Activated T-helper 2 cell treated with anti-CD3 and anti-CD28 coated beads, Interferon-gamma antibody, Interleukin-2, Interleukin-4, amounts not matched to agents 10 μg/mL and 5 μg/mL and 100 μg/mL, durations not matched to agents 14 hours and 24 hours and 36 hours (primary cell): ENCODE measurements at regions not wholly inside any gene's neighbourhood (a gene's known extent, or its start where the extent isn't known, plus 50 kb on each side); places are given as distances from the start of the nearest gene placed in this dataset.

ENCODE experiments used
- DNase-seq: peaks from one replicate; pipeline ENCODE4 v3.0.0; 2021; ENCODE audit warnings: low spot score
- H3K27ac Mint-ChIP-seq: one replicate; pipeline ENCODE4 v1.8.0; 2021; ENCODE audit warnings: mixed read lengths
- H3K27me3 Mint-ChIP-seq: one replicate; pipeline ENCODE4 v1.8.0; 2021; ENCODE audit warnings: low read depth, mixed read lengths
- H3K36me3 Mint-ChIP-seq: one replicate; pipeline ENCODE4 v1.8.0; 2021; ENCODE audit warnings: low read depth, mixed read lengths
- H3K4me1 Mint-ChIP-seq: one replicate; pipeline ENCODE4 v1.8.0; 2021; ENCODE audit warnings: low read depth, mixed read lengths
- H3K4me3 Mint-ChIP-seq: one replicate; pipeline ENCODE4 v1.8.0; 2021; ENCODE audit warnings: low read depth, mild to moderate bottlenecking, moderate library complexity, mixed read lengths
- H3K9me3 Mint-ChIP-seq: one replicate; pipeline ENCODE4 v1.8.0; 2021; ENCODE audit warnings: mixed read lengths
- intact Hi-C: fragments of 100-400 bp; cut with micrococcal nuclease; formaldehyde crosslinking; loops from one replicate; pipeline ENCODE4 v1.15.1; 2023

DNA sequence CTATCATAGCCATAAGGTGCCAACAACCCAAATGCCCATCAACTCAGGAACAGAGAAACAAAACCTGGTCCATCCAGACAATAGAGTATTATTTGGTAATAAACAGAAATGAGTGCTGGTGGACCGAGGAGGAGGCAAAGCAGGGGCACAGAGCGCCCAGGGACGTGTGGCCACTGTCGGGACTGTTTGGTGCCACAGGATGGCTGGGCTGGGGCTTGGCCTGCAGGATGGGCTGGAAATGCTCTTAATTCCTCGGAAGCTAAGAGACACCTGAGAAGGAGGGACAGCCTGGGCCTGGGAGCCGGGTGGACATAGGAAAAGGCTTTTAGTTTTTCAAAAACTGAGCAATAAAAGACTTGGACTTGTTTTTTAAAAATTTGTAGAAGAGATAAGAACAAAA is 216.4 kb downstream of the DLL1 start:
- Mint-ChIP-seq H3K27ac (no peak overlapping the region), H3K27me3 (peaks cover 38% of the 10 kb centered on the region), H3K4me3 (no peak overlapping the region), H3K4me1 (no peaks in the 10 kb centered on the region), H3K36me3 (no peaks in the 10 kb centered on the region), H3K9me3 (no peaks in the 10 kb centered on the region)
- no peak for DNase-seq
- intact Hi-C loops = no loop called here

DNA sequence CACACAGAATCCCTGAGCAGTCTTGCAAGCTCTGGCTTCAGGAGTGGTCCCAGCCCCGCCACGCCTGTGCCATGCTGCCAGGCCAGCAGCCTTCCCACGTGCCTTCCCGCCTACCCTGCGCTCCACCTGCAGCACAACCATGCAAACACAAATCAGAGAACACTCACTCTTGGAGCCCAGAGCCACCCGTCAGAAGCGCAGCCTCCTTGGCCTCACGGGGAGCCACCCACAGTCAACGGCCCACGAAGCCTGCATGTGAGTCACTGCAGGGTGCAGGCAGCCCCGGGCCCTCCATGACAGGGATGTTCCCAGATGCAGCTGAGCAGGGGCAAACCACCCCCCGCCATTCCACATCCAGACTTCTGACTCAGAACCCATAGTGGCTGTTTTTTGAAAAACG is 217.0 kb downstream of the DLL1 start:
- no peaks in the 10 kb centered on the region for H3K4me1 Mint-ChIP-seq
- H3K27me3 Mint-ChIP-seq = peaks cover 36% of the 10 kb centered on the region
- intact Hi-C loops = no loop called here
- no peak for DNase-seq
- H3K9me3 Mint-ChIP-seq = no peaks in the 10 kb centered on the region
- H3K36me3 Mint-ChIP-seq = no peaks in the 10 kb centered on the region
- no peak overlapping the region for H3K27ac Mint-ChIP-seq
- no peak overlapping the region for H3K4me3 Mint-ChIP-seq

DNA sequence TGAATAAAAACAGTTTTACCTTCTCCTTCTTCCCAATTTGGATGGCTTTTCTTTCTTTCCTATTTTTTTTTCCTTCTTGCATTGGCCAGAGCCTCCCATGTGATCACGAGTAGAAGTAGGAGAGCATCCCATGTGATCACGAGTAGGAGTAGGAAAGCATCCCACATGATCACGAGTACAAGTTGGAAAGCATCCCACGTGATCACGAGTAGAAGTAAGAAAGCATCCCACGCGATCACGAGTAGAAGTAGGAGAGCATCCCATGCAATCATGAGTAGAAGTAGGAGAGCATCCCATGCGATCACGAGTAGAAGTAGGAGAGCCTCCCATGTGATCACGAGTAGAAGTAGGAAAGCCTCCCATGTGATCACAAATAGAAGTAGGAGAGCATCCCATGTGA is 218.6 kb downstream of the DLL1 start:
- intact Hi-C loops = no loop called here
- H3K27ac Mint-ChIP-seq = no peak overlapping the region
- no peak for DNase-seq
- H3K9me3 Mint-ChIP-seq = no peaks in the 10 kb centered on the region
- H3K27me3 Mint-ChIP-seq = peaks cover 27% of the 10 kb centered on the region
- H3K4me1 Mint-ChIP-seq = no peaks in the 10 kb centered on the region
- H3K36me3 Mint-ChIP-seq = no peaks in the 10 kb centered on the region
- no peak overlapping the region for H3K4me3 Mint-ChIP-seq

DNA sequence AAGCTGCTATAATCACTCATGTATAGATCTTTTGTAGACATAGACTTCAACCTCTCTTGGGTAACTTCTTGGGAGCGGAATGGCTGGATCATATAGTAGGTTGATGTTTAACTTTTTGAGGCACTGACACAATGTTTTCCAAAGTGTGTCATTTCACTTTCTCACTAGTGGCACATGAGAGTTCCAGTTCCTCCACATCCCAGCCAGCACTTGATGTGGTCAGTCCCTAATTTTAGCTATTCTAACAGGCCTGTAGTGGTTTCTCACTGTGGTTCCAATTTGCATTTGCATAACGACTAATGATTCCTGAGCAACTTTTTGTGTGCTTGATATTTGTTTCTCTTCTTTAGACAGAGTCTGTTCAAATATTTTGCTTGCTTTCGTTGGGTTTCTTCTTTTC is 221.3 kb downstream of the DLL1 start:
- intact Hi-C loops = no loop called here
- Mint-ChIP-seq H3K27me3 (peaks cover 26% of the 10 kb centered on the region), H3K27ac (no peak overlapping the region), H3K4me1 (no peaks in the 10 kb centered on the region), H3K4me3 (no peak overlapping the region), H3K36me3 (no peaks in the 10 kb centered on the region), H3K9me3 (no peaks in the 10 kb centered on the region)
- no peak for DNase-seq

DNA sequence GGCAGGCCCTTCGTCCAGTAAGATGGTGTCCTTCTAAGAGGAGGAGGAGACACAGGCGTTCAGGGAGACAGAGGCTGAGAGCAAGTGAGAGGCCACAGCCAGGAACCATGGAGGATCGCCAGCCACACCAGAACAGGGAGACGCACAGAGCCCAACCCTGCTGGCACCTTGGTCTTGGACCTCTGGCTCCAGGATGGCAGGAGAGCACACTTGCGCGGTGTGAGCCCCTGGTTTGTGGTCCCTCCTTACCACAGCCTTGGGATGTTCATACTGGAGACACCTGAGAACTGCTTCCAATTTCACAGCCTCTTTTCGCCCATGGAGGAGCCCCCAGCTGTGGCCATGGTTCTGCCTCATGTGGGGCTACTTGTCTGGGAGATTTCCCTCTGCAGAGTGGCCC is 222.4 kb downstream of the DLL1 start:
- peaks cover 22% of the 10 kb centered on the region for H3K27me3 Mint-ChIP-seq
- no peaks in the 10 kb centered on the region for H3K36me3 Mint-ChIP-seq
- intact Hi-C loops = no loop called here
- H3K9me3 Mint-ChIP-seq = no peaks in the 10 kb centered on the region
- H3K4me3 Mint-ChIP-seq = no peak overlapping the region
- DNase-seq = no peak
- no peaks in the 10 kb centered on the region for H3K4me1 Mint-ChIP-seq
- H3K27ac Mint-ChIP-seq = no peak overlapping the region

DNA sequence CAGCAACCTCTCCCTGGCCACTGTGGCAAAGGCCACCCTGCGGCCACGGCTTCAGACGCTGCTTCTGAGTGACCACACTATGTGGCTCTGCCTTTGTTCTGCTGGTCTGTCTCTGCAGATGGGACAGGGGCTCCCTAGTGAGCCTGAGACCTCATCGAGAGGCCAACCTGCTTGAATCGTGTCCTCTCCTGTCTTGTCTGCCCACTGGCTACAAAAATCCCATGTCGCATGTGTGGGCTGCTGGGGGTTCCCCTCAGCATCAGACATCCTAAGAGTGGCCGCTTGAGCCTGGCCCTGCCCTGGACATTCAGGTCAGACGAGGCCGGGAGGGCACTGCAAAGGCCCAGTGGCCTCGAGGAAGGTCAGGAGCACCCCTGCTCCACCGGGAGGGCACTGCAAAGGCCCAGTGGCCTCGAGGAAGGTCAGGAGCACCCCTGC is 222.9 kb downstream of the DLL1 start:
- no peak for DNase-seq

DNA sequence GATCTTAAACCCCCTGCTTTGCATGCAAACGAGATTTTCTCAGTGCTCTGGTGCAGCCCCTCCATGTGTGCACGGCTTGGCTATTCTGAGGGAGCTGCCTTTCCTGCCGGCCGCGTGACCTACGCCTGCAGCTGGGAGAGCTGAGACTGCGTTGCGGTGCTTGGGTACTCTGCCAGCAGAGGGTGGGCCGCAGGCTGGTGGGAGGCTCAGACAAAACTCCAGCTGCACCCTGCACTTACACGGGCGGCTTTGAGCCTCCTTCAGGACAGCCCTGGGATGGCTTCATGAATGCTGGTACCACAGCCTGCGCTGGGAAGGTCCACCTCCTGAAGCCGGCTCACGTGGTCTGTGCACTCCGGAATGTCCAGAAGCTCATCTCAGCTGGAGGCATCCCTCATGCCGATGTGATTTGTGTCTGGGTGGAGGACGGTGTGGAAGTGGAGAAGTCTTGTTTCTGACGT is 223.7 kb downstream of the DLL1 start:
- H3K36me3 Mint-ChIP-seq = no peaks in the 10 kb centered on the region
- H3K4me3 Mint-ChIP-seq = no peak overlapping the region
- no peak overlapping the region for H3K27ac Mint-ChIP-seq
- H3K9me3 Mint-ChIP-seq = no peaks in the 10 kb centered on the region
- no peaks in the 10 kb centered on the region for H3K4me1 Mint-ChIP-seq
- intact Hi-C loops = no loop called here
- H3K27me3 Mint-ChIP-seq = peaks cover 13% of the 10 kb centered on the region
- no peak for DNase-seq

More for the DNA sequence above, 222.9 kb downstream of the DLL1 start:
- Mint-ChIP-seq H3K4me1 (no peaks in the 10 kb centered on the region), H3K27me3 (peaks cover 16% of the 10 kb centered on the region), H3K4me3 (no peak overlapping the region), H3K9me3 (no peaks in the 10 kb centered on the region), H3K36me3 (no peaks in the 10 kb centered on the region), H3K27ac (no peak overlapping the region)
- intact Hi-C loops = no loop called here

DNA sequence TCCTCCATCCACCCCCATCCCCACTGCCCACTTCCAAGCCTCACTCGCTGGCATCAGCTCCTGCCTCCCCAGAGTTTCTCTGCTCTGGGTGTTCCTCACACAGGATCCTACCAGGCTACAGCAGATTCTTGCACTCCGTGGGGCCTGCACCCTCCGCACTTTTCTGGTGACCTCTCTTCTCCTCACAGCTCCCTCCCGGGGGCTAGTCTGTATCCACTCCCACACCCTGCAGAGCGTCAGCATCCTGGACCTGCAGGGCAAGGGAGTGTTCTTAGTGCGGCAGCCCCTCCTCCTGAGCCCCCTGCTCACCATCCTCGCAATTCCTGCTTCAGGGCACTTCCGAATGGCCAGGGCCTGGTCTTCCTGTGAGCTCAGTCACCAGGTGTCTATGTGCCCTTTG is 224.2 kb downstream of the DLL1 start:
- Mint-ChIP-seq H3K36me3 (no peaks in the 10 kb centered on the region), H3K27ac (no peak overlapping the region), H3K9me3 (no peaks in the 10 kb centered on the region), H3K27me3 (peaks cover 8% of the 10 kb centered on the region), H3K4me3 (no peak overlapping the region), H3K4me1 (no peaks in the 10 kb centered on the region)
- intact Hi-C loops = no loop called here
- no peak for DNase-seq

DNA sequence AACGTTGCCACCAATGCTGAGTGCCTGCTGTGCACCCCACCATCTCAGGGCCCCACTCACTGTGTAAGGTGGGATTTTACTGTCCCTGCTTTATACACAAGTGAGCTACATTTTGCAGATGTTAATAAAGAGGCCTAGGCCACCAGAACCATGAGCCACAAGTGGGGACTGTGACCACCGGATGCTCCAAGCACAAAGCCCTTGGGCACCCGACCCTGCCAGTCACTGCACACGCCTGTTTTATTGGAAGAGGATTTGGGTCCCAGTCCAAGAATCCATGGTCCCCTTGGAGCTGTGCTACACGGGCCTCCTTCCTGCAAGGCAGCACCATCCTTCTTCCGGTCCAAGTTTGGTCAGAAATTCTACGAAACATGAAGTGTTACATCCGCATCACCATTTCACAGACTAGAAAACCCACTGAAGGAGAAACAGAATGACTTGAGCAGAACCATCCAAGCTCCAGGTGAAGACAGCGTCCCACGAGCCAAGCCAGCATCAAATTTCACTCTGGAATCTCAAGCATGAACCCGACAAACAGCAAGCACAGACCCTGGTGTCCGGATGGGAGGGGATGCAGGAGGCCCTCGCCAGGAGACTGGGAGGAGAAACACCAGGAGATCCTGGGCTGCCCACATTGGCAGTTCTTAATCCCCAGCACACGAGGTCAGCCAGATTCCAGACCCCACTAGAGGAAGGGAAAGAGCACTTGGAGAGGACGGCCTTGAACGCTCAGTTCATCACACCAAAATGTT is 226.9 kb downstream of the DLL1 start:
- no peak overlapping the region for H3K27ac Mint-ChIP-seq
- no peak for DNase-seq
- no peaks in the 10 kb centered on the region for H3K9me3 Mint-ChIP-seq
- no peak overlapping the region for H3K4me3 Mint-ChIP-seq
- H3K27me3 Mint-ChIP-seq = peaks cover 4% of the 10 kb centered on the region
- H3K36me3 Mint-ChIP-seq = no peaks in the 10 kb centered on the region
- intact Hi-C loops = no loop called here
- no peaks in the 10 kb centered on the region for H3K4me1 Mint-ChIP-seq

DNA sequence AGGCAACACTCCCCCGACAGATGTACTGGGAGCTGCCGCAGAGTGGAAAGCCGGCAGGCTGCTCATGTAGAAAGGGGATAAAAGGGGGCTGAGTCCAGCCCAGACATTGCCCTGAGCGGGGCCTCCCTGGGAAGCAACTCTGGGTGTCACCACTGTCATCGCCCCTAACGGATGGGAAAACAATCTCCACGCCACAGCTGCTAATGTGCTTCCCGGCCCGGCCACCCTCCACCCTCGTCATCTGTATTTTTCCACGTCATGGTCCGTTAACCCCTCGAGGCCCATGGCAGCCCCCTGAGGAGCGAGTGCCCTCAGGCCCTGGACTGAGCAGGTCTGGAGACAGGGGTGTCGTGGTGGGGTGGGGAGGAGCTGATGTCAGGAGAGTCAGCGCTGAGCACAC is 227.4 kb downstream of the DLL1 start:
- intact Hi-C loops = no loop called here
- H3K9me3 Mint-ChIP-seq = no peaks in the 10 kb centered on the region
- H3K27ac Mint-ChIP-seq = no peak overlapping the region
- no peaks in the 10 kb centered on the region for H3K36me3 Mint-ChIP-seq
- H3K4me3 Mint-ChIP-seq = no peak overlapping the region
- no peak for DNase-seq
- peaks cover 4% of the 10 kb centered on the region for H3K27me3 Mint-ChIP-seq
- H3K4me1 Mint-ChIP-seq = no peaks in the 10 kb centered on the region

DNA sequence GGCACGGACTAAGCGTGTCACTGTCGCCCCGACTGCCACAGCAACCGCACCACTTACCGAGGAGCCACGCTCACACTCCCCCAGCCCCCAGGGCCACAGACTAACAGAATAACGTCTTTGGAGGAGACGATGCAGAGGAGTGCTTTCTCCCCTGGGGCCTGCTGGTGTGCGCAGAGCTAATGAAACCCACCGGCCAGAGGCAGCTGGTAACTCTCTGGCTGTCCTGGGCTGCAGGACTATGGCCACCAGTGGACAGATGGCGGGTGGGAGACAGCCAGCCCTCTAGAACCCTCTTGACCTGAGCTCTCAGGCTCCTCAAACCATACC is 228.0 kb downstream of the DLL1 start:
- Mint-ChIP-seq H3K4me1 (no peaks in the 10 kb centered on the region), H3K4me3 (no peak overlapping the region), H3K27me3 (peaks cover 4% of the 10 kb centered on the region), H3K9me3 (no peaks in the 10 kb centered on the region), H3K27ac (no peak overlapping the region), H3K36me3 (no peaks in the 10 kb centered on the region)
- DNase-seq = no peak
- intact Hi-C loops = no loop called here

DNA sequence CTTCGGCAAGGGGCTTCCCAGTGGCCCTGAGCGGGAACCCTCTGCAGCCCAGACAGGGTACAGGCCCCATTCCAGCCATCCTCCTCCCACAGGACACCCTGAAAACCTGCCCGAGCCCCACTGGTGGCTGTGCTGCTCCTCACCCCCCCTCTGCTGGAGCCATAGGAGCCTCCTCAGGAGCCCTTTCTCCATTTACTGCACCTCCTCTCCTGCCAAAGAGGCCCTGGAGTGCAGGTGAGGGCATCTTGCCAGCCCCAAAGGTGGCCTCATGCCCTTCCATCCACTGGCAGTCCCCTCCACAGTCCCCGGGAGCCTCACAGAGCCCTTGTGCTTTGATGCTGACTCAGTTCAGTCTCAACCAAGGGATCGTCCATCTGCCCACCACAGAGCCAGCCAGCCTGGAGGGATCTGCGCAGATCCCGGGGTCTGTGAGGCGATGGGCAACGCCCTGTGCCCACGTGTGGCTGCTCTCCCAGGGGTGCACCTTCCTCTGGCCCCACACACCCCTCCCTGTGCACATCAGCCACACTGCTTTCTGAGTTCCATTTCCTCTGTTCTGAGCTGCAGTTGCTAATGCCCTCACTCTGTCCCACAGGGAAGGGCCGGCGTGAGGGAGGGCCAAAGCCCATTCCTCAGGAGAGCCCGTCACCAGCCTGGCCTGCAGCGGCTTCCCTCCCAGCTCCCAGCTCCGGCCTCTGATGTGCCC is 228.5 kb downstream of the DLL1 start:
- no peaks in the 10 kb centered on the region for H3K9me3 Mint-ChIP-seq
- H3K36me3 Mint-ChIP-seq = no peaks in the 10 kb centered on the region
- intact Hi-C loops = no loop called here
- H3K4me3 Mint-ChIP-seq = no peak overlapping the region
- H3K27ac Mint-ChIP-seq = no peak overlapping the region
- no peaks in the 10 kb centered on the region for H3K4me1 Mint-ChIP-seq
- peaks cover 4% of the 10 kb centered on the region for H3K27me3 Mint-ChIP-seq
- DNase-seq = no peak

DNA sequence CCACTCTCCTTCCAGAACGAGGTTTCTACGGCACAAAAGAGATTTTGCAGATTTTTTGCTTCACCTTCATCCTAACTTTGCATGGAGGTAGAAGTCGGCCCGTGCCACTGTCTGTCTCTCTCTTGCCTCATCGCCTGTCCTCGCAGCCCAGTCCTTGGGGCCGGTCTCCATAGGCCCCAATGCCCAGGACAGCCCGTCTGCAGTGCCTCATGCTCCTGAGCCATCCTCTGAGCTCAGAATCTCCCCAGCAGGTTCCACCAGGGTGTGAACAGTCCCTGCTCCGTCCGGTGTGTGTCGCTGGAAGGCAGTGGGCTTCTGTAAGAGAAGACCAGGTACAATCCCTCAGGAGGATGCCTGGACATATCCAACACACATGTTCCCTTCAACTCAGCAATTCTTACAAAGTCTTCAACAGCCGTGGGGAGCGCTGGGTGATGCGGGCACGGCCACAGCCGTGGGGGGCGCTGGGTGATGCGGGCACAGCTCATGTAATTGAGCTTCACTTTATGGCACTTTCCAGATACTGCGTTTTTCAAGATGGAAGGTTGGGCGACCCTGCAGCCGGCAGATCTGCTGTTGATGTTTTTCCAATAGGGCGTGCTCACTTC is 231.9 kb downstream of the DLL1 start:
- H3K27ac Mint-ChIP-seq = no peak overlapping the region
- no peaks in the 10 kb centered on the region for H3K9me3 Mint-ChIP-seq
- intact Hi-C loops = no loop called here
- no peaks in the 10 kb centered on the region for H3K36me3 Mint-ChIP-seq
- H3K4me3 Mint-ChIP-seq = no peak overlapping the region
- H3K4me1 Mint-ChIP-seq = no peaks in the 10 kb centered on the region
- H3K27me3 Mint-ChIP-seq = peaks cover 4% of the 10 kb centered on the region
- DNase-seq = no peak
